ENCODE measurements at regions not wholly inside any gene's neighbourhood (a gene's known extent, or its start where the extent isn't known, plus 50 kb on each side); places are given as distances from the start of the nearest gene placed in this dataset.

DNA sequence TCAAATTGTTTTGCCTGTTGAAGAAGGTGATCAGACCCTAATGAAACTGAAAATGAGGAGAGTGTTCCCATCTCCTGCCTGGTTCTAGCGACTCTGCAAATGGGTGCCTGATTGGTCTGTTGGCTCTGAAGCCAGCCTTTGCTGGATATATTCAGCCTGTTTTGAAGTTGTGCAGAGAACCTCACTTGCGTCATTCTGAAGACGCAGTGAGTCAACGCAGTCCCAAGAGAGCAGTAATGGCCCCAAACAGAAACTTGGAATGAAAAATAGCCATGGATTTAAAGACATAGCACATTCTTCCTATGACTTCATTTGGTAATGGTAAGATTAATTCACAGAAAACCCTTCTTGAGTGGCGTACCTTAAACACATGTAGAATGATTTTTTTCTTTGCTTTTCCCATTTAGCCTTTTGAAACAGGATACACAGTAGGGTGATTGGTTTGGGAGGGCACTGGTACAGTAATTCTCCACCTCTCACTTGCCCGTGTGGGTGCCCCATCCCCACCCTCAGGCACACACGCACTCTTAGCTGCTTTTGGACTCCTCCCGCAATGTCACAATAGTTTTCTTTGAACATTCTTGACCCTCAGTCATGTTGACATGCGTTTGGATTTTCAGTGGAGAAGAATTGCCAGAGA is 54.1 kb upstream of the ABL1 start:
- TF ChIP-seq CTCF (conservative IDR thresholded peaks at IDR 0.05; ENCODE audit: low read length) (no peak), EZH2phosphoT487 (IDR thresholded peaks at IDR 0.05; ENCODE audit: borderline replicate concordance, low read depth, low read length) (no peak)
- DNase-seq (ENCODE audit: low spot score): no peak
- H3K9me3 ChIP-seq (ENCODE audit: low read length): no peaks in the 10 kb centered on the region
- no peaks in the 10 kb centered on the region for H3K36me3 ChIP-seq (ENCODE audit: insufficient read depth, low read length)
- no peak overlapping the region for H3K4me3 ChIP-seq (ENCODE audit: low read depth, low read length, poor library complexity, severe bottlenecking)
- no peak overlapping the region for H3K4me2 ChIP-seq (ENCODE audit: low read length)
- ChIA-PET CTCF (ENCODE audit: unreplicated experiment) (no interaction called here), POLR2A (interaction anchor here (0.7 kb wide), 1 partner anchor 25 kb away, joined by 3 read pairs; no protein-coding TSS in a partner anchor)
- intact Hi-C loops (cut with micrococcal nuclease; ENCODE audit: unreplicated experiment): no loop called here
- no TSS peak for BruUV-seq (replicated peaks)
- H4K20me1 ChIP-seq (ENCODE audit: insufficient read depth, low read length): no peaks in the 10 kb centered on the region; the same call in 1 of the 2 replicates
- H3K79me2 ChIP-seq (ENCODE audit: insufficient read depth, low read depth, low read length): no peaks in the 10 kb centered on the region
- no peaks in the 10 kb centered on the region for H3K4me1 ChIP-seq (ENCODE audit: insufficient read depth, low read length, poor library complexity, severe bottlenecking)
- no peak overlapping the region for H2AFZ ChIP-seq (ENCODE audit: low read length)
- H3K9me2 ChIP-seq (ENCODE audit: insufficient read depth, low read length): no peaks in the 10 kb centered on the region
- H3K27ac ChIP-seq (ENCODE audit: low read depth, low read length, poor library complexity, severe bottlenecking): no peak overlapping the region

- no peak overlapping the region for H3K4me2 ChIP-seq (ENCODE audit: low read length)
- BruUV-seq (replicated peaks): no TSS peak
- CTCF ChIA-PET (ENCODE audit: unreplicated experiment): no interaction called here
These were observed 53.5 kb upstream of the ABL1 start for GRCh38 chr9:130781569-130781968.

More at GRCh38 chr9:130781569-130781968, 53.5 kb upstream of the ABL1 start:
- TF ChIP-seq EZH2phosphoT487 (IDR thresholded peaks at IDR 0.05; ENCODE audit: borderline replicate concordance, low read depth, low read length): no peak
- no peak for TF ChIP-seq CTCF (conservative IDR thresholded peaks at IDR 0.05; ENCODE audit: low read length)
- H3K9me3 ChIP-seq (ENCODE audit: low read length): no peaks in the 10 kb centered on the region
- H3K9me2 ChIP-seq (ENCODE audit: insufficient read depth, low read length): no peaks in the 10 kb centered on the region
- no peak overlapping the region for H3K4me3 ChIP-seq (ENCODE audit: low read depth, low read length, poor library complexity, severe bottlenecking)
- no peaks in the 10 kb centered on the region for H3K4me1 ChIP-seq (ENCODE audit: insufficient read depth, low read length, poor library complexity, severe bottlenecking)
- no peaks in the 10 kb centered on the region; the same call in 1 of the 2 replicates for H4K20me1 ChIP-seq (ENCODE audit: insufficient read depth, low read length)
- POLR2A ChIA-PET: interaction anchor here (0.7 kb wide), 1 partner anchor 24 kb away, joined by 3 read pairs; no protein-coding TSS in a partner anchor
- intact Hi-C loops (cut with micrococcal nuclease; ENCODE audit: unreplicated experiment): no loop called here
- no peaks in the 10 kb centered on the region for H3K79me2 ChIP-seq (ENCODE audit: insufficient read depth, low read depth, low read length)
- H3K36me3 ChIP-seq (ENCODE audit: insufficient read depth, low read length): no peaks in the 10 kb centered on the region
- DNase-seq (ENCODE audit: low spot score): no peak
- no peak overlapping the region for H3K27ac ChIP-seq (ENCODE audit: low read depth, low read length, poor library complexity, severe bottlenecking)
- H2AFZ ChIP-seq (ENCODE audit: low read length): no peak overlapping the region

All from OCI-LY7 (cell line).